Choroid plexus epithelial cell (primary cell): ENCODE measurements at regions not wholly inside any gene's neighbourhood (a gene's known extent, or its start where the extent isn't known, plus 50 kb on each side); places are given as distances from the start of the nearest gene placed in this dataset.
"Not testable (repeated sequence)": the region's sequence is repeated elsewhere in the genome, so short reads cannot be mapped to it uniquely, and the experiment has no call there.

Experiments
- DNase-seq: peaks from one replicate; pipeline ENCODE4 v3.0.0-alpha.2; 2010; ENCODE audit warnings: low read depth
- H3K4me3 ChIP-seq: 2 replicates; pipeline ENCODE4 v1.5.1; 2011; ENCODE audit warnings: low read depth, mild to moderate bottlenecking, control low read depth, low read length, moderate library complexity
- TF ChIP-seq, protein P1 (sequence below): conservative IDR thresholded peaks from 2 replicates; pipeline ENCODE4 v1.5.1; 2011; ENCODE audit warnings: low read depth, mild to moderate bottlenecking, control low read depth, inconsistent platforms, low read length, moderate library complexity

DNA sequence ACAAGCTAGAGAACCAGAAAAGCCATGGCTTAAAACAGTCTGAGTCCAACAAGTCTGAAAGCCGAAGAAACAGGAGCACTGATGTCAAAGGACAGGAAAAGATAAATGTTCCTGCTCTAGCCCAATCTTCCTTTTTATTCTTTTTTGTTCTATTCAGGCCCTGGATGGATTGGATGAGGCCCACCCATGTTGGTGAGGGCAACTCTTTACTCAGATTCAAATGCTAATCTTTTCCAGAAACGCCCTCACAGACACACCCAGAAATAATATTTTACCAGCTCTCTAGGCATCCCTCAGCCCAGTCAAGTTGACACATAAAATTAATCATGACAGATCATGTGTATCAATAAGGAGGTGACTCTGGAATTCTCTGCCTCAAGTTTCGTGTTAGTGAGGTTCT is 1002.7 kb downstream of the STPG2 start:
- no peak overlapping the region for H3K4me3 ChIP-seq
- no peak for DNase-seq
- TF ChIP-seq, protein P1, sequence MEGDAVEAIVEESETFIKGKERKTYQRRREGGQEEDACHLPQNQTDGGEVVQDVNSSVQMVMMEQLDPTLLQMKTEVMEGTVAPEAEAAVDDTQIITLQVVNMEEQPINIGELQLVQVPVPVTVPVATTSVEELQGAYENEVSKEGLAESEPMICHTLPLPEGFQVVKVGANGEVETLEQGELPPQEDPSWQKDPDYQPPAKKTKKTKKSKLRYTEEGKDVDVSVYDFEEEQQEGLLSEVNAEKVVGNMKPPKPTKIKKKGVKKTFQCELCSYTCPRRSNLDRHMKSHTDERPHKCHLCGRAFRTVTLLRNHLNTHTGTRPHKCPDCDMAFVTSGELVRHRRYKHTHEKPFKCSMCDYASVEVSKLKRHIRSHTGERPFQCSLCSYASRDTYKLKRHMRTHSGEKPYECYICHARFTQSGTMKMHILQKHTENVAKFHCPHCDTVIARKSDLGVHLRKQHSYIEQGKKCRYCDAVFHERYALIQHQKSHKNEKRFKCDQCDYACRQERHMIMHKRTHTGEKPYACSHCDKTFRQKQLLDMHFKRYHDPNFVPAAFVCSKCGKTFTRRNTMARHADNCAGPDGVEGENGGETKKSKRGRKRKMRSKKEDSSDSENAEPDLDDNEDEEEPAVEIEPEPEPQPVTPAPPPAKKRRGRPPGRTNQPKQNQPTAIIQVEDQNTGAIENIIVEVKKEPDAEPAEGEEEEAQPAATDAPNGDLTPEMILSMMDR, result no peak

GRCh38 chr4:97141332-97141731 is 1001.9 kb downstream of the STPG2 start:
- H3K4me3 ChIP-seq, DNase-seq: not testable (repeated sequence)

GRCh38 chr4:97142410-97142809 is 1000.9 kb downstream of the STPG2 start:
- no peak overlapping the region for H3K4me3 ChIP-seq
- no peak for DNase-seq
- TF ChIP-seq, protein P1, result no peak

GRCh38 chr4:97142893-97143292 is 1000.4 kb downstream of the STPG2 start:
- TF ChIP-seq, protein P1, result no peak
- no peak for DNase-seq
- H3K4me3 ChIP-seq, result no peak overlapping the region

- no peak overlapping the region for H3K4me3 ChIP-seq
- DNase-seq, result no peak
- TF ChIP-seq, protein P1, result no peak
Observed at GRCh38 chr4:97144199-97144598, 999.1 kb downstream of the STPG2 start.

- no peak overlapping the region for H3K4me3 ChIP-seq
- DNase-seq, result no peak
- TF ChIP-seq, protein P1, result no peak
Observed at GRCh38 chr4:97150966-97151365, 992.3 kb downstream of the STPG2 start.

DNA sequence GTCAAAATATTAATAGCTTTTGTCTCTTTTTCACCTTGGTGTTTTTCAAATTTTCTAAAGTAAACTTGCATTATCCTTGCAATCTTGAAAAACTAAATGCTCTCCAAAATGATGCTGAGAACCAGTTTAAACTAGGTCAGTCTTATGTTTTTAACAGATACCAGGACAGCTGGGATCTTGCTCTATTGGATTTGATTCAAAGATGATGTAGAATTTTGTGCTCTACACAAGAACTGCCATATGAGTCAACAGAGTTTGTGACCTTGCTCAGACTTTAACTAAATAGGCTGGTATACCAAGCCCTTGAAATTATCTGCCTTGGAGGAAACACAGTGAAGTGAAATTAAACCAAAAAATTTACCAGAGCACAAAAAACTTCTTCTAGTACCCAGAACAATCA is 991.1 kb downstream of the STPG2 start:
- no peak overlapping the region for H3K4me3 ChIP-seq
- TF ChIP-seq, protein P1, result no peak
- peak; percentile 0 for DNase-seq

GRCh38 chr4:97153042-97153441 is 990.2 kb downstream of the STPG2 start:
- H3K4me3 ChIP-seq, result no peak overlapping the region
- TF ChIP-seq, protein P1, result peak; percentile 40
- DNase-seq, result peak; percentile 43
